K562 (cell line): ENCODE measurements at regions not wholly inside any gene's neighbourhood (a gene's known extent, or its start where the extent isn't known, plus 50 kb on each side); places are given as distances from the start of the nearest gene placed in this dataset.

Experiments
- ATAC-seq: fragments of 200-7000 bp; cut with Tn5 transposase; 3 replicates; pipeline ENCODE4 v1.9.1; 2020; ENCODE audit warnings: moderate library complexity
- BruUV-seq: library from RNA; stranded (reverse); fragments of 400-500 nt; replicated peaks from 2 replicates; lab custom pipeline; 2021; lab: Mats Ljungman, UMichigan
- CTCF ChIA-PET: fragments of 300-600 bp; formaldehyde crosslinking; extraction: SDS; loops from one replicate; lab custom pipeline; 2021; ENCODE audit warnings: low intra/inter-chr PET ratio; lab: Yijun Ruan, JAX
- POLR2A ChIA-PET: fragments of 300-600, 350-650 bp; sonication (Branson Sonifier 250); formaldehyde crosslinking; extraction: SDS; loops from one replicate; lab custom pipeline; 2021; ENCODE audit warnings: antibody characterized with exemption, inconsistent platforms; lab: Yijun Ruan, JAX
- DNase-seq, 4 experiments: peaks; one replicate each; pipeline versions ENCODE4 v3.0.0 to v3.0.0-alpha.2; 2011 to 2018; ENCODE audit warnings: low spot score in 3 of 4, mixed read lengths in 3 of 4; ENCODE audit errors: extremely low read depth in 1 of 4
- FAIRE-seq: peaks from 2 replicates; lab custom pipeline; 2011; peaks lifted over from hg19 to GRCh38; lab: Jason Lieb, UNC
- H2AFZ ChIP-seq: 2 replicates; pipeline ENCODE4 v1.6.0; 2011; ENCODE audit warnings: low read depth, low read length, control low read depth, inconsistent platforms
- H3K27ac ChIP-seq: fragments of 200-600 bp; 3 replicates; pipeline ENCODE4 v1.8.0; 2011; ENCODE audit warnings: low read depth, mild to moderate bottlenecking, control low read depth, inconsistent platforms, low read length, moderate library complexity, mixed read lengths; ENCODE audit errors: extremely low read depth
- H3K27me3 ChIP-seq, 2 experiments: fragments of 300-600 bp in 1 of 2; 2 replicates in 1 of 2; 3 replicates in 1 of 2; pipeline versions ENCODE4 v1.6.0 to v1.8.0; 2011; ENCODE audit warnings: inconsistent platforms in 2 of 2, low read length in 2 of 2, mild to moderate bottlenecking in 1 of 2, mixed read lengths in 1 of 2, moderate library complexity in 1 of 2; ENCODE audit not compliant: control insufficient read depth in 2 of 2, insufficient read depth in 2 of 2
- H3K36me3 ChIP-seq: fragments of 300-600 bp; 3 replicates; pipeline ENCODE4 v1.8.0; 2011; ENCODE audit warnings: mild to moderate bottlenecking, low read length, inconsistent platforms; ENCODE audit not compliant: control insufficient read depth, insufficient read depth
- H3K4me1 ChIP-seq, 2 experiments: fragments of 200-600 bp in 1 of 2; replicated peaks in 1 of 2; 2 replicates in 1 of 2; 3 replicates in 1 of 2; pipeline versions ENCODE4 v1.5.1 to v1.8.0; 2011; ENCODE audit warnings: inconsistent platforms in 2 of 2, low read length in 2 of 2, mild to moderate bottlenecking in 1 of 2, mixed read lengths in 1 of 2, moderate library complexity in 1 of 2; ENCODE audit not compliant: control insufficient read depth in 2 of 2, insufficient read depth in 2 of 2
- H3K4me2 ChIP-seq: 2 replicates; pipeline ENCODE4 v1.6.1; 2011; ENCODE audit warnings: low read length, control low read depth, inconsistent platforms, mixed read lengths; ENCODE audit not compliant: insufficient read depth
- H3K4me3 ChIP-seq: fragments of 200-600 bp; sonication (generic), shearing (Covaris generic); 2 replicates; pipeline ENCODE4 v1.5.1; 2016; ENCODE audit warnings: control low read depth, inconsistent platforms
- H3K79me2 ChIP-seq: fragments of 200-600 bp; 3 replicates; pipeline ENCODE4 v1.8.0; 2011; ENCODE audit warnings: low read length, inconsistent platforms; ENCODE audit not compliant: control insufficient read depth, insufficient read depth
- H3K9ac ChIP-seq, 2 experiments: 2 replicates each; pipeline versions ENCODE4 v1.6.0 to v1.6.1; 2011; ENCODE audit warnings: low read depth in 2 of 2, low read length in 2 of 2, control low read depth in 1 of 2, inconsistent platforms in 1 of 2, mild to moderate bottlenecking in 1 of 2, mixed read lengths in 1 of 2; ENCODE audit not compliant: insufficient read depth in 1 of 2
- H3K9me1 ChIP-seq: one replicate; pipeline ENCODE4 v1.6.0; 2011; ENCODE audit warnings: inconsistent platforms, mild to moderate bottlenecking, low read length, moderate library complexity; ENCODE audit not compliant: control insufficient read depth, insufficient read depth
- H3K9me3 ChIP-seq: replicated peaks from 2 replicates; pipeline ENCODE4 v1.5.1; 2011; ENCODE audit warnings: low read depth, low read length, inconsistent platforms; ENCODE audit not compliant: control insufficient read depth, insufficient read depth
- H4K20me1 ChIP-seq: replicated peaks from 2 replicates; pipeline ENCODE4 v1.6.1; 2011; ENCODE audit warnings: low read length, inconsistent platforms, mixed read lengths; ENCODE audit not compliant: control insufficient read depth, insufficient read depth
- CBFA2T3 ChIP-seq: fragments of 450-650 bp; IDR thresholded peaks from 2 replicates; pipeline ENCODE4 v1.6.1; 2017
- ETV1 ChIP-seq: fragments of 450-650 bp; conservative IDR thresholded peaks from 2 replicates; pipeline ENCODE4 v1.6.1; 2016; ENCODE audit warnings: missing genetic modification characterization, control low read depth, low read depth, missing compliant biosample characterization
- ETV6 ChIP-seq, 3 experiments: fragments of 150-350 bp in 1 of 3; sonication (generic) in 1 of 3; formaldehyde crosslinking in 1 of 3; IDR thresholded peaks; 2 replicates each; pipeline versions ENCODE4 v1.6.1 to v1.8.0; 2014 to 2022; ENCODE audit warnings: borderline replicate concordance in 2 of 3, low read depth in 2 of 3, antibody characterized with exemption in 1 of 3, low read length in 1 of 3, mild to moderate bottlenecking in 1 of 3, missing genetic modification reagents in 1 of 3
- FOXJ2 ChIP-seq: fragments of 200-800 bp; sonication (Bioruptor generic); IDR thresholded peaks from 2 replicates; pipeline ENCODE4 v1.6.1; 2016; ENCODE audit warnings: missing genetic modification characterization, missing compliant biosample characterization
- HDAC2 ChIP-seq: fragments of 450-650 bp; IDR thresholded peaks from 2 replicates; pipeline ENCODE4 v1.6.1; 2016; ENCODE audit warnings: mild to moderate bottlenecking
- HNRNPUL1 ChIP-seq: fragments of 200-400 bp; formaldehyde crosslinking; IDR thresholded peaks from 2 replicates; pipeline ENCODE4 v1.6.1; 2017; ENCODE audit warnings: low read length
- LEF1 ChIP-seq: fragments of 450-650 bp; IDR thresholded peaks from 2 replicates; pipeline ENCODE4 v1.6.1; 2016; ENCODE audit warnings: mild to moderate bottlenecking
- NFE2 ChIP-seq: IDR thresholded peaks from 2 replicates; pipeline ENCODE4 v1.6.1; 2014; ENCODE audit warnings: antibody characterized with exemption, low read depth
- NFRKB ChIP-seq: fragments of 450-650 bp; IDR thresholded peaks from 2 replicates; pipeline ENCODE4 v1.6.1; 2016; ENCODE audit warnings: low read depth
- NR2C1 ChIP-seq, 2 experiments: fragments of 450-650 bp; IDR thresholded peaks; 2 replicates each; pipeline ENCODE4 v1.6.1; 2017; ENCODE audit warnings: mild to moderate bottlenecking in 2 of 2, antibody characterized with exemption in 1 of 2, inconsistent platforms in 1 of 2, missing compliant biosample characterization in 1 of 2, missing genetic modification characterization in 1 of 2
- PKNOX1 ChIP-seq: fragments of 450-650 bp; IDR thresholded peaks from 2 replicates; pipeline ENCODE4 v1.6.1; 2016
- PYGO2 ChIP-seq: fragments of 450-650 bp; IDR thresholded peaks from 2 replicates; pipeline ENCODE4 v1.6.1; 2016; ENCODE audit warnings: mild to moderate bottlenecking, missing genetic modification characterization, moderate library complexity, missing compliant biosample characterization
- SMARCA4 ChIP-seq: fragments of 450-650 bp; IDR thresholded peaks from 2 replicates; pipeline ENCODE4 v1.6.1; 2016
- STAT5A ChIP-seq: IDR thresholded peaks from 2 replicates; pipeline ENCODE4 v1.6.1; 2012; ENCODE audit warnings: low read length, inconsistent platforms, borderline replicate concordance
- ZBTB2 ChIP-seq: fragments of 450-650 bp; IDR thresholded peaks from 2 replicates; pipeline ENCODE4 v1.6.1; 2016; ENCODE audit warnings: antibody characterized with exemption
- ZEB2 ChIP-seq: fragments of 450-650 bp; IDR thresholded peaks from 2 replicates; pipeline ENCODE4 v1.6.1; 2016
- ZNF583 ChIP-seq: fragments of 250-450 bp; sonication (Bioruptor Pico); IDR thresholded peaks from 2 replicates; pipeline ENCODE4 v1.4.0; 2020
- WGBS: fragments of 100-300 bp; shearing (Covaris generic); methylation state at CpG from one replicate; pipeline ENCODE4 v1.1.6; 2016; ENCODE audit warnings: low coverage, mixed read lengths; ENCODE audit not compliant: insufficient coverage; ENCODE audit errors: missing lambda C conversion rate; 5-methylcytosine and 5-hydroxymethylcytosine counted together
- in situ Hi-C: fragments of 300-500 bp; cut with MboI; formaldehyde crosslinking; loops from 4 replicates; pipeline ENCODE4 v1.15.0; 2018; ENCODE audit warnings: inconsistent platforms, mixed read lengths
- intact Hi-C: fragments of 100-400 bp; cut with micrococcal nuclease; formaldehyde crosslinking; loops from 2 replicates; pipeline ENCODE4 v1.14.2; 2022
- TF ChIP-seq, protein P1 (sequence below): fragments of 200-800 bp; sonication (Bioruptor generic); IDR thresholded peaks from 2 replicates; pipeline ENCODE4 v1.6.1; 2017; ENCODE audit warnings: missing genetic modification characterization, missing compliant biosample characterization

GRCh38 chr2:58730764-58731487 is 489.8 kb upstream of the FANCL start:
- peak overlapping the region; percentile 81 for H3K27ac ChIP-seq
- DNase-seq (peak; percentile 31 to 86 (median 54)), ATAC-seq (peak; percentile 88), FAIRE-seq (peak; percentile 90)
- H3K36me3 ChIP-seq = 0 out of 3 replicates have a peak, but pooled peaks cover 3% of the 10 kb centered on the region
- peak overlapping the region; percentile 35 for H3K4me2 ChIP-seq
- WGBS = 0% methylated on average over 5 of the region's 5 CpGs
- H4K20me1 ChIP-seq = no peaks in the 10 kb centered on the region
- H3K27me3 ChIP-seq = no peaks in the 10 kb centered on the region
- H3K79me2 ChIP-seq = no peaks in the 10 kb centered on the region
- peak overlapping the region; percentile 22; the same call in 1 of the 2 replicates for H2AFZ ChIP-seq
- intact Hi-C loops = loop anchor here (1.0 kb wide), 2 partner anchors 20 to 42 kb away; no protein-coding TSS in a partner anchor
- in situ Hi-C loops = no loop called here
- H3K9me3 ChIP-seq = no peaks in the 10 kb centered on the region
- ChIA-PET CTCF (no interaction called here), POLR2A (interaction anchor here (0.7 to 1.2 kb wide), 5 partner anchors 11 to 124 kb away, joined by 3 to 4 read pairs (median 3); no protein-coding TSS in a partner anchor)
- BruUV-seq = no TSS peak
- no peak overlapping the region for H3K4me3 ChIP-seq
- peak overlapping the region in 1 of 2 experiments; percentile 65; a peak in 2 of 4 replicates for H3K9ac ChIP-seq
- H3K4me1 ChIP-seq = peaks cover 0 to 61% of the 10 kb centered on the region in 2 experiments; a peak in 4 of 5 replicates
- no peaks in the 10 kb centered on the region for H3K9me1 ChIP-seq
- TF ChIP-seq, protein P1, sequence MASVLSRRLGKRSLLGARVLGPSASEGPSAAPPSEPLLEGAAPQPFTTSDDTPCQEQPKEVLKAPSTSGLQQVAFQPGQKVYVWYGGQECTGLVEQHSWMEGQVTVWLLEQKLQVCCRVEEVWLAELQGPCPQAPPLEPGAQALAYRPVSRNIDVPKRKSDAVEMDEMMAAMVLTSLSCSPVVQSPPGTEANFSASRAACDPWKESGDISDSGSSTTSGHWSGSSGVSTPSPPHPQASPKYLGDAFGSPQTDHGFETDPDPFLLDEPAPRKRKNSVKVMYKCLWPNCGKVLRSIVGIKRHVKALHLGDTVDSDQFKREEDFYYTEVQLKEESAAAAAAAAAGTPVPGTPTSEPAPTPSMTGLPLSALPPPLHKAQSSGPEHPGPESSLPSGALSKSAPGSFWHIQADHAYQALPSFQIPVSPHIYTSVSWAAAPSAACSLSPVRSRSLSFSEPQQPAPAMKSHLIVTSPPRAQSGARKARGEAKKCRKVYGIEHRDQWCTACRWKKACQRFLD (CRISPR knock-in tag) = peak; percentile 16; the same call in 1 of the 2 replicates
- TF ChIP-seq NFRKB (peak; percentile 60; the same call in 1 of the 2 replicates), ETV6 (IDR thresholded peaks at IDR 0.05; ENCODE audit: borderline replicate concordance in 1 of 2, low read depth in 2 of 2, low read length in 1 of 2) (no peak; a peak in 1 of 4 replicates), ETV6 (CRISPR knock-in tag; IDR thresholded peaks at IDR 0.05; ENCODE audit: borderline replicate concordance) (no peak), NR2C1 (IDR thresholded peaks at IDR 0.05) (no peak), NR2C1 (tag; IDR thresholded peaks at IDR 0.05) (peak; percentile 33; the same call in 1 of the 2 replicates), HDAC2 (peak; percentile 87; the same call in 1 of the 2 replicates), PYGO2 (tag) (0 out of 2 replicates have a peak, but pooled peaks have one; percentile 23), ETV1 (0 out of 2 replicates have a peak, but pooled peaks have one; percentile 37), LEF1 (peak; percentile 90), SMARCA4 (peak; percentile 96), ZNF583 (CRISPR knock-in tag) (no peak), NFE2 (peak; percentile 98), ZBTB2 (peak; percentile 27; the same call in 1 of the 2 replicates), ZEB2 (peak; percentile 98), FOXJ2 (peak; percentile 2; the same call in 1 of the 2 replicates), CBFA2T3 (peak; percentile 95), STAT5A (peak; percentile 89), HNRNPUL1 (no peak), PKNOX1 (peak; percentile 95)
